SH-SY5Y (cell line): ENCODE measurements at regions not wholly inside any gene's neighbourhood (a gene's known extent, or its start where the extent isn't known, plus 50 kb on each side); places are given as distances from the start of the nearest gene placed in this dataset.

Experiments
- GATA2 ChIP-seq: IDR thresholded peaks from 2 replicates; pipeline ENCODE4 v1.6.1; 2011; ENCODE audit warnings: mild to moderate bottlenecking, low read depth, low read length
- GATA3 ChIP-seq: IDR thresholded peaks from 2 replicates; pipeline ENCODE4 v1.6.1; 2011; ENCODE audit warnings: low read depth, mild to moderate bottlenecking, low read length, moderate library complexity

- TF ChIP-seq GATA2 (no peak), GATA3 (no peak)
Observed at GRCh38 chr7:54398863-54399262, 143.3 kb upstream of the VSTM2A start.
